ENCODE measurements at regions not wholly inside any gene's neighbourhood (a gene's known extent, or its start where the extent isn't known, plus 50 kb on each side); places are given as distances from the start of the nearest gene placed in this dataset.

- Mint-ChIP-seq H3K9me3 (ENCODE audit: low read depth) (no peaks in the 10 kb centered on the region), H3K4me3 (ENCODE audit: unreplicated experiment) (no peak overlapping the region), H3K27me3 (ENCODE audit: low read depth) (peaks cover 17% of the 10 kb centered on the region), H3K4me1 (ENCODE audit: low read depth) (no peaks in the 10 kb centered on the region), H3K27ac (ENCODE audit: unreplicated experiment) (no peak overlapping the region), H3K36me3 (ENCODE audit: low read depth) (no peaks in the 10 kb centered on the region)
- TF ChIP-seq CTCF (IDR thresholded peaks at IDR 0.05) = no peak
- no peak for DNase-seq (ENCODE audit: low spot score)
These were observed 144.7 kb upstream of the RPS6KA2 start for GRCh38 chr6:166771701-166772100.

GRCh38 chr6:166770216-166771116, 143.4 kb upstream of the RPS6KA2 start:
- peak; percentile 67 for TF ChIP-seq CTCF (IDR thresholded peaks at IDR 0.05)
- no peak overlapping the region for H3K4me3 Mint-ChIP-seq (ENCODE audit: unreplicated experiment)
- no peak for DNase-seq (ENCODE audit: low spot score)
- peaks cover 14% of the 10 kb centered on the region for H3K27me3 Mint-ChIP-seq (ENCODE audit: low read depth)
- H3K4me1 Mint-ChIP-seq (ENCODE audit: low read depth) = no peaks in the 10 kb centered on the region
- H3K27ac Mint-ChIP-seq (ENCODE audit: unreplicated experiment) = no peak overlapping the region
- no peaks in the 10 kb centered on the region for H3K9me3 Mint-ChIP-seq (ENCODE audit: low read depth)
- H3K36me3 Mint-ChIP-seq (ENCODE audit: low read depth) = no peaks in the 10 kb centered on the region

- DNase-seq (ENCODE audit: low spot score) = no peak
- H3K9me3 Mint-ChIP-seq (ENCODE audit: low read depth) = no peaks in the 10 kb centered on the region
- no peak for TF ChIP-seq CTCF (IDR thresholded peaks at IDR 0.05)
- H3K36me3 Mint-ChIP-seq (ENCODE audit: low read depth) = no peaks in the 10 kb centered on the region
- H3K27me3 Mint-ChIP-seq (ENCODE audit: low read depth) = peaks cover 14% of the 10 kb centered on the region
- no peak overlapping the region for H3K27ac Mint-ChIP-seq (ENCODE audit: unreplicated experiment)
- H3K4me1 Mint-ChIP-seq (ENCODE audit: low read depth) = no peaks in the 10 kb centered on the region
- no peak overlapping the region for H3K4me3 Mint-ChIP-seq (ENCODE audit: unreplicated experiment)
These were observed 142.6 kb upstream of the RPS6KA2 start for GRCh38 chr6:166769648-166770047.

GRCh38 chr6:166768761-166769160, 141.7 kb upstream of the RPS6KA2 start:
- Mint-ChIP-seq H3K4me3 (ENCODE audit: unreplicated experiment) (no peak overlapping the region), H3K27ac (ENCODE audit: unreplicated experiment) (no peak overlapping the region), H3K4me1 (ENCODE audit: low read depth) (no peaks in the 10 kb centered on the region), H3K27me3 (ENCODE audit: low read depth) (peaks cover 15% of the 10 kb centered on the region), H3K36me3 (ENCODE audit: low read depth) (no peaks in the 10 kb centered on the region), H3K9me3 (ENCODE audit: low read depth) (no peaks in the 10 kb centered on the region)
- TF ChIP-seq CTCF (IDR thresholded peaks at IDR 0.05) = no peak
- DNase-seq (ENCODE audit: low spot score) = no peak

- H3K4me1 Mint-ChIP-seq (ENCODE audit: low read depth) = no peaks in the 10 kb centered on the region
- no peak for TF ChIP-seq CTCF (IDR thresholded peaks at IDR 0.05)
These were observed 140.2 kb upstream of the RPS6KA2 start for GRCh38 chr6:166767230-166767629.

More at GRCh38 chr6:166767230-166767629, 140.2 kb upstream of the RPS6KA2 start:
- H3K36me3 Mint-ChIP-seq (ENCODE audit: low read depth) = no peaks in the 10 kb centered on the region
- no peaks in the 10 kb centered on the region for H3K9me3 Mint-ChIP-seq (ENCODE audit: low read depth)
- peaks cover 2% of the 10 kb centered on the region for H3K27me3 Mint-ChIP-seq (ENCODE audit: low read depth)
- no peak overlapping the region for H3K4me3 Mint-ChIP-seq (ENCODE audit: unreplicated experiment)
- no peak overlapping the region for H3K27ac Mint-ChIP-seq (ENCODE audit: unreplicated experiment)
- peak; percentile 48 for DNase-seq (ENCODE audit: low spot score)
